ENCODE measurements at regions not wholly inside any gene's neighbourhood (a gene's known extent, or its start where the extent isn't known, plus 50 kb on each side); places are given as distances from the start of the nearest gene placed in this dataset.

GRCh38 chr1:232327899-232328298, 302.0 kb downstream of the SIPA1L2 start (continued):
- TF ChIP-seq ZNF317 (CRISPR knock-in tag; IDR thresholded peaks at IDR 0.05; ENCODE audit: borderline replicate concordance, low read depth), result no peak
- TF ChIP-seq ZNF121 (CRISPR knock-in tag; IDR thresholded peaks at IDR 0.05), result no peak
- no peak for TF ChIP-seq TEAD1 (CRISPR knock-in tag; IDR thresholded peaks at IDR 0.05)
- TF ChIP-seq ZNF423 (CRISPR knock-in tag; IDR thresholded peaks at IDR 0.05), result no peak
- no peak for TF ChIP-seq OVOL2 (CRISPR knock-in tag; IDR thresholded peaks at IDR 0.05; ENCODE audit: borderline replicate concordance)
- TF ChIP-seq, protein P1, sequence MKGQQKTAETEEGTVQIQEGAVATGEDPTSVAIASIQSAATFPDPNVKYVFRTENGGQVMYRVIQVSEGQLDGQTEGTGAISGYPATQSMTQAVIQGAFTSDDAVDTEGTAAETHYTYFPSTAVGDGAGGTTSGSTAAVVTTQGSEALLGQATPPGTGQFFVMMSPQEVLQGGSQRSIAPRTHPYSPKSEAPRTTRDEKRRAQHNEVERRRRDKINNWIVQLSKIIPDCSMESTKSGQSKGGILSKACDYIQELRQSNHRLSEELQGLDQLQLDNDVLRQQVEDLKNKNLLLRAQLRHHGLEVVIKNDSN (CRISPR knock-in tag; IDR thresholded peaks at IDR 0.05), result no peak
- no peak for TF ChIP-seq ZNF425 (CRISPR knock-in tag; conservative IDR thresholded peaks at IDR 0.05)

DNA sequence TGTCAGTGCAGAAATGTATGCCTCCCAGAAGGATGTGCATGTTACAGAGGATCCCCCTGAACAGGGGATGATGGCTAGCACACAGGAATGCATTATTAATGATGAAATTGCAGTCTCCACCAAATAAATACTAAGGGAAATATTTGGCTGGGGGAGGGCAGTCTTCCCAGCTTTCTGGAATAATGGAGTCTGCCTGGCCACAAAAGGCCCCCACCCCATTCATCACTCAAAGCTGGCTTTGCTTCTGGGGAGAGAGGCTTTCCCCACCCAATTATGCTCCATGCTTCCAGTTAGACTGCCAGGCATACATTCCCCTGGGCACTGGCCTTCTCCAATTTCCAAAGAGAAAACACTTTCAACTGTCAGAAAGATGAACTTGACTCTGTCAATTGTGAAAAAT, 302.7 kb downstream of the SIPA1L2 start:
- Mint-ChIP-seq H3K4me1 (no peaks in the 10 kb centered on the region), H3K9me3 (peaks cover 18% of the 10 kb centered on the region), H3K27ac (no peak overlapping the region), H3K4me3 (no peak overlapping the region), H3K36me3 (peaks cover 13% of the 10 kb centered on the region), H3K27me3 (ENCODE audit: low read depth) (peaks cover 9% of the 10 kb centered on the region)
- ATAC-seq (no peak), DNase-seq (ENCODE audit: low spot score) (no peak)
- ChIA-PET POLR2A (no interaction called here), CTCF (no interaction called here)
- TF ChIP-seq KAT7 (CRISPR knock-in tag; IDR thresholded peaks at IDR 0.05; ENCODE audit: borderline replicate concordance) (no peak), MLX (CRISPR knock-in tag; IDR thresholded peaks at IDR 0.05) (no peak), ZNF232 (CRISPR knock-in tag; IDR thresholded peaks at IDR 0.05) (no peak), JAZF1 (CRISPR knock-in tag; IDR thresholded peaks at IDR 0.05) (no peak), FOXP1 (CRISPR knock-in tag; IDR thresholded peaks at IDR 0.05; ENCODE audit: borderline replicate concordance) (no peak), JUN (CRISPR knock-in tag; IDR thresholded peaks at IDR 0.05) (no peak), CREB1 (CRISPR knock-in tag; IDR thresholded peaks at IDR 0.05) (no peak), MXD4 (CRISPR knock-in tag; IDR thresholded peaks at IDR 0.05; ENCODE audit: borderline replicate concordance) (no peak), ATF1 (CRISPR knock-in tag; IDR thresholded peaks at IDR 0.05) (no peak), CBFB (CRISPR knock-in tag; IDR thresholded peaks at IDR 0.05; ENCODE audit: low read depth) (no peak), ETV6 (CRISPR knock-in tag; IDR thresholded peaks at IDR 0.05) (no peak), ATF6 (CRISPR knock-in tag; IDR thresholded peaks at IDR 0.05) (no peak)
- TF ChIP-seq, protein P2, sequence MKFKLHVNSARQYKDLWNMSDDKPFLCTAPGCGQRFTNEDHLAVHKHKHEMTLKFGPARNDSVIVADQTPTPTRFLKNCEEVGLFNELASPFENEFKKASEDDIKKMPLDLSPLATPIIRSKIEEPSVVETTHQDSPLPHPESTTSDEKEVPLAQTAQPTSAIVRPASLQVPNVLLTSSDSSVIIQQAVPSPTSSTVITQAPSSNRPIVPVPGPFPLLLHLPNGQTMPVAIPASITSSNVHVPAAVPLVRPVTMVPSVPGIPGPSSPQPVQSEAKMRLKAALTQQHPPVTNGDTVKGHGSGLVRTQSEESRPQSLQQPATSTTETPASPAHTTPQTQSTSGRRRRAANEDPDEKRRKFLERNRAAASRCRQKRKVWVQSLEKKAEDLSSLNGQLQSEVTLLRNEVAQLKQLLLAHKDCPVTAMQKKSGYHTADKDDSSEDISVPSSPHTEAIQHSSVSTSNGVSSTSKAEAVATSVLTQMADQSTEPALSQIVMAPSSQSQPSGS (CRISPR knock-in tag; IDR thresholded peaks at IDR 0.05; ENCODE audit: borderline replicate concordance, low read depth), result no peak
- TF ChIP-seq, protein P3, sequence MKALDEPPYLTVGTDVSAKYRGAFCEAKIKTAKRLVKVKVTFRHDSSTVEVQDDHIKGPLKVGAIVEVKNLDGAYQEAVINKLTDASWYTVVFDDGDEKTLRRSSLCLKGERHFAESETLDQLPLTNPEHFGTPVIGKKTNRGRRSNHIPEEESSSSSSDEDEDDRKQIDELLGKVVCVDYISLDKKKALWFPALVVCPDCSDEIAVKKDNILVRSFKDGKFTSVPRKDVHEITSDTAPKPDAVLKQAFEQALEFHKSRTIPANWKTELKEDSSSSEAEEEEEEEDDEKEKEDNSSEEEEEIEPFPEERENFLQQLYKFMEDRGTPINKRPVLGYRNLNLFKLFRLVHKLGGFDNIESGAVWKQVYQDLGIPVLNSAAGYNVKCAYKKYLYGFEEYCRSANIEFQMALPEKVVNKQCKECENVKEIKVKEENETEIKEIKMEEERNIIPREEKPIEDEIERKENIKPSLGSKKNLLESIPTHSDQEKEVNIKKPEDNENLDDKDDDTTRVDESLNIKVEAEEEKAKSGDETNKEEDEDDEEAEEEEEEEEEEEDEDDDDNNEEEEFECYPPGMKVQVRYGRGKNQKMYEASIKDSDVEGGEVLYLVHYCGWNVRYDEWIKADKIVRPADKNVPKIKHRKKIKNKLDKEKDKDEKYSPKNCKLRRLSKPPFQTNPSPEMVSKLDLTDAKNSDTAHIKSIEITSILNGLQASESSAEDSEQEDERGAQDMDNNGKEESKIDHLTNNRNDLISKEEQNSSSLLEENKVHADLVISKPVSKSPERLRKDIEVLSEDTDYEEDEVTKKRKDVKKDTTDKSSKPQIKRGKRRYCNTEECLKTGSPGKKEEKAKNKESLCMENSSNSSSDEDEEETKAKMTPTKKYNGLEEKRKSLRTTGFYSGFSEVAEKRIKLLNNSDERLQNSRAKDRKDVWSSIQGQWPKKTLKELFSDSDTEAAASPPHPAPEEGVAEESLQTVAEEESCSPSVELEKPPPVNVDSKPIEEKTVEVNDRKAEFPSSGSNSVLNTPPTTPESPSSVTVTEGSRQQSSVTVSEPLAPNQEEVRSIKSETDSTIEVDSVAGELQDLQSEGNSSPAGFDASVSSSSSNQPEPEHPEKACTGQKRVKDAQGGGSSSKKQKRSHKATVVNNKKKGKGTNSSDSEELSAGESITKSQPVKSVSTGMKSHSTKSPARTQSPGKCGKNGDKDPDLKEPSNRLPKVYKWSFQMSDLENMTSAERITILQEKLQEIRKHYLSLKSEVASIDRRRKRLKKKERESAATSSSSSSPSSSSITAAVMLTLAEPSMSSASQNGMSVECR (CRISPR knock-in tag; IDR thresholded peaks at IDR 0.05; ENCODE audit: borderline replicate concordance), result no peak
- TF ChIP-seq, protein P4, sequence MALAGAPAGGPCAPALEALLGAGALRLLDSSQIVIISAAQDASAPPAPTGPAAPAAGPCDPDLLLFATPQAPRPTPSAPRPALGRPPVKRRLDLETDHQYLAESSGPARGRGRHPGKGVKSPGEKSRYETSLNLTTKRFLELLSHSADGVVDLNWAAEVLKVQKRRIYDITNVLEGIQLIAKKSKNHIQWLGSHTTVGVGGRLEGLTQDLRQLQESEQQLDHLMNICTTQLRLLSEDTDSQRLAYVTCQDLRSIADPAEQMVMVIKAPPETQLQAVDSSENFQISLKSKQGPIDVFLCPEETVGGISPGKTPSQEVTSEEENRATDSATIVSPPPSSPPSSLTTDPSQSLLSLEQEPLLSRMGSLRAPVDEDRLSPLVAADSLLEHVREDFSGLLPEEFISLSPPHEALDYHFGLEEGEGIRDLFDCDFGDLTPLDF (CRISPR knock-in tag; IDR thresholded peaks at IDR 0.05), result no peak
- TF ChIP-seq, protein P5, sequence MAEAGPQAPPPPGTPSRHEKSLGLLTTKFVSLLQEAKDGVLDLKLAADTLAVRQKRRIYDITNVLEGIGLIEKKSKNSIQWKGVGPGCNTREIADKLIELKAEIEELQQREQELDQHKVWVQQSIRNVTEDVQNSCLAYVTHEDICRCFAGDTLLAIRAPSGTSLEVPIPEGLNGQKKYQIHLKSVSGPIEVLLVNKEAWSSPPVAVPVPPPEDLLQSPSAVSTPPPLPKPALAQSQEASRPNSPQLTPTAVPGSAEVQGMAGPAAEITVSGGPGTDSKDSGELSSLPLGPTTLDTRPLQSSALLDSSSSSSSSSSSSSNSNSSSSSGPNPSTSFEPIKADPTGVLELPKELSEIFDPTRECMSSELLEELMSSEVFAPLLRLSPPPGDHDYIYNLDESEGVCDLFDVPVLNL (CRISPR knock-in tag; IDR thresholded peaks at IDR 0.05; ENCODE audit: borderline replicate concordance, low read depth), result no peak
